Mesenchymal stem cell (in vitro differentiated cells and primary cell): ENCODE measurements at regions not wholly inside any gene's neighbourhood (a gene's known extent, or its start where the extent isn't known, plus 50 kb on each side); places are given as distances from the start of the nearest gene placed in this dataset.
A peak's percentile ranks its signal among the peaks of the same experiment; 100 is the strongest.

Source experiments
- DNase-seq: peaks from one replicate; pipeline ENCODE4 v3.0.0-alpha.2; 2013
- H2AFZ ChIP-seq: one replicate; pipeline ENCODE4 v1.6.1; 2013; ENCODE audit warnings: low read depth, mild to moderate bottlenecking, control low read depth, inconsistent platforms, low read length, moderate library complexity
- H2AK5ac ChIP-seq: 2 replicates; pipeline ENCODE4 v1.6.1; 2013; ENCODE audit warnings: low read length, moderate library complexity, mild to moderate bottlenecking, inconsistent platforms; ENCODE audit not compliant: severe bottlenecking
- H2BK120ac ChIP-seq: one replicate; pipeline ENCODE4 v1.6.1; 2013; ENCODE audit warnings: low read depth, mild to moderate bottlenecking, inconsistent platforms, low read length, moderate library complexity
- H2BK12ac ChIP-seq, 2 experiments: one replicate each; pipeline ENCODE4 v1.6.1; 2013; ENCODE audit warnings: inconsistent platforms in 2 of 2, low read length in 2 of 2, mild to moderate bottlenecking in 2 of 2, moderate library complexity in 2 of 2, control low read depth in 1 of 2
- H2BK15ac ChIP-seq: one replicate; pipeline ENCODE4 v1.6.1; 2013; ENCODE audit warnings: mild to moderate bottlenecking, low read depth, inconsistent platforms; ENCODE audit not compliant: poor library complexity, severe bottlenecking
- H2BK5ac ChIP-seq: 2 replicates; pipeline ENCODE4 v1.6.1; 2013; ENCODE audit warnings: low read depth, mild to moderate bottlenecking, low read length, control low read depth, inconsistent platforms; ENCODE audit not compliant: poor library complexity, severe bottlenecking
- H3K14ac ChIP-seq, 2 experiments: one replicate each; pipeline ENCODE4 v1.6.1; 2013; ENCODE audit warnings: inconsistent platforms in 2 of 2, low read length in 2 of 2, control low read depth in 1 of 2, mild to moderate bottlenecking in 1 of 2, moderate library complexity in 1 of 2
- H3K18ac ChIP-seq, 2 experiments: one replicate each; pipeline ENCODE4 v1.6.1; 2013; ENCODE audit warnings: inconsistent platforms in 2 of 2, low read length in 2 of 2, control low read depth in 1 of 2, low read depth in 1 of 2, mild to moderate bottlenecking in 1 of 2
- H3K23ac ChIP-seq, 2 experiments: one replicate each; pipeline ENCODE4 v1.6.1; 2013; ENCODE audit warnings: inconsistent platforms in 2 of 2, low read length in 2 of 2, mild to moderate bottlenecking in 2 of 2, moderate library complexity in 2 of 2, control low read depth in 1 of 2
- H3K27ac ChIP-seq: 2 replicates; pipeline ENCODE4 v1.5.1; 2013; ENCODE audit warnings: mild to moderate bottlenecking, moderate library complexity, low read length, control low read depth, inconsistent platforms; ENCODE audit not compliant: poor library complexity, severe bottlenecking
- H3K27me3 ChIP-seq, 2 experiments: 2 replicates each; pipeline versions ENCODE4 v1.6.1 to v1.7.0; 2013; ENCODE audit warnings: low read length in 2 of 2, mild to moderate bottlenecking in 2 of 2, moderate library complexity in 2 of 2, control low read depth in 1 of 2, inconsistent platforms in 1 of 2; ENCODE audit not compliant: control insufficient read depth in 1 of 2, insufficient read depth in 1 of 2
- H3K36me3 ChIP-seq, 2 experiments: 2 replicates each; pipeline versions ENCODE4 v1.6.1 to v1.7.0; 2013; ENCODE audit warnings: low read length in 2 of 2, control low read depth in 1 of 2, inconsistent platforms in 1 of 2, low read depth in 1 of 2, mild to moderate bottlenecking in 1 of 2; ENCODE audit not compliant: insufficient read depth in 2 of 2, control insufficient read depth in 1 of 2
- H3K4ac ChIP-seq, 2 experiments: one replicate each; pipeline ENCODE4 v1.6.1; 2013; ENCODE audit warnings: inconsistent platforms in 2 of 2, low read length in 2 of 2, mild to moderate bottlenecking in 2 of 2, moderate library complexity in 2 of 2, control low read depth in 1 of 2, low read depth in 1 of 2
- H3K4me1 ChIP-seq: 2 replicates; pipeline ENCODE4 v1.6.1; 2013; ENCODE audit warnings: low read depth, low read length, control low read depth; ENCODE audit not compliant: control insufficient read depth, insufficient read depth
- H3K4me2 ChIP-seq: 2 replicates; pipeline ENCODE4 v1.6.1; 2013; ENCODE audit warnings: low read length, mild to moderate bottlenecking, inconsistent platforms; ENCODE audit not compliant: poor library complexity, severe bottlenecking
- H3K4me3 ChIP-seq, 2 experiments: 2 replicates each; pipeline versions ENCODE4 v1.5.1 to v1.7.0; 2013; ENCODE audit warnings: low read length in 2 of 2, mild to moderate bottlenecking in 2 of 2, control low read depth in 1 of 2, low read depth in 1 of 2; ENCODE audit not compliant: insufficient read depth in 1 of 2
- H3K79me1 ChIP-seq: replicated peaks from 2 replicates; pipeline ENCODE4 v1.6.1; 2013; ENCODE audit warnings: mild to moderate bottlenecking, control low read depth, low read length, inconsistent platforms; ENCODE audit not compliant: poor library complexity, severe bottlenecking
- H3K9ac ChIP-seq: 2 replicates; pipeline ENCODE4 v1.7.0; 2013; ENCODE audit warnings: mild to moderate bottlenecking, low read length, moderate library complexity
- H3K9me3 ChIP-seq: 2 replicates; pipeline ENCODE4 v1.7.0; 2013; ENCODE audit warnings: mild to moderate bottlenecking, low read length; ENCODE audit not compliant: control insufficient read depth
- H4K8ac ChIP-seq: one replicate; pipeline ENCODE4 v1.6.1; 2013; ENCODE audit warnings: inconsistent platforms, mild to moderate bottlenecking, low read length, moderate library complexity
- H4K91ac ChIP-seq: one replicate; pipeline ENCODE4 v1.6.1; 2013; ENCODE audit warnings: mild to moderate bottlenecking, low read length, inconsistent platforms
- WGBS: methylation state at CpG from one replicate; pipeline ENCODE4 v1.1.7; 2013; ENCODE audit warnings: mixed read lengths; 5-methylcytosine and 5-hydroxymethylcytosine counted together

DNA sequence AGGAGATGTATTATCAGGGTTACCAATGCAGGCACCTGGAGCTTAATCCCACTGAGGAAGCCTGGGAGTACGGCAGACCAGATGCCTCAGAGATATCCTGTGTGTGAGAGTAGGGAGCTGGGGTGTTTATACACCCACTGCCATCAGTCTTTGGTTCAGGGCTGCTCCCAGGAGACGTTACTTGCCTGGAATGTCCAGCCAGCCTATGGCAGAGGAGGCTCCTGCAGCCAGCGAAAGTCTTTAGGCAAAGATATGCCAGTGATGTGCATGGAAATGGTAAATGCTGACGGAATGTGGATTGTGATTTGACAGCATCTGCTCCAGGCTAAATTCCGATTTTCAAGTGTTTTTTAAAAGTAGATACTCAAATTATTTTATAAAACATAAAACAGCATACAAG lies 282.0 kb downstream of the BTBD3 start:
- H3K36me3 ChIP-seq, result no peaks in the 10 kb centered on the region
- no peak overlapping the region for H4K8ac ChIP-seq
- peak overlapping the region in 1 of 2 experiments; percentile 15 for H3K4ac ChIP-seq
- no peaks in the 10 kb centered on the region for H3K9me3 ChIP-seq
- no peak overlapping the region for H2BK5ac ChIP-seq
- H3K14ac ChIP-seq, result no peak overlapping the region
- 70% methylated on average over 4 of the region's 5 CpGs for WGBS
- H4K91ac ChIP-seq, result no peak overlapping the region
- no peak overlapping the region for H3K9ac ChIP-seq
- no peak overlapping the region for H2AFZ ChIP-seq
- H2BK15ac ChIP-seq, result no peak overlapping the region
- H2AK5ac ChIP-seq, result no peak overlapping the region
- H3K4me3 ChIP-seq, result no peak overlapping the region
- no peaks in the 10 kb centered on the region for H3K79me1 ChIP-seq
- no peak overlapping the region for H3K27ac ChIP-seq
- no peak overlapping the region for H2BK120ac ChIP-seq
- no peak overlapping the region for H3K4me2 ChIP-seq
- H3K23ac ChIP-seq, result no peak overlapping the region
- no peak overlapping the region for H2BK12ac ChIP-seq
- H3K18ac ChIP-seq, result no peak overlapping the region
- DNase-seq, result no peak
- H3K4me1 ChIP-seq, result no peaks in the 10 kb centered on the region
- no peaks in the 10 kb centered on the region for H3K27me3 ChIP-seq

DNA sequence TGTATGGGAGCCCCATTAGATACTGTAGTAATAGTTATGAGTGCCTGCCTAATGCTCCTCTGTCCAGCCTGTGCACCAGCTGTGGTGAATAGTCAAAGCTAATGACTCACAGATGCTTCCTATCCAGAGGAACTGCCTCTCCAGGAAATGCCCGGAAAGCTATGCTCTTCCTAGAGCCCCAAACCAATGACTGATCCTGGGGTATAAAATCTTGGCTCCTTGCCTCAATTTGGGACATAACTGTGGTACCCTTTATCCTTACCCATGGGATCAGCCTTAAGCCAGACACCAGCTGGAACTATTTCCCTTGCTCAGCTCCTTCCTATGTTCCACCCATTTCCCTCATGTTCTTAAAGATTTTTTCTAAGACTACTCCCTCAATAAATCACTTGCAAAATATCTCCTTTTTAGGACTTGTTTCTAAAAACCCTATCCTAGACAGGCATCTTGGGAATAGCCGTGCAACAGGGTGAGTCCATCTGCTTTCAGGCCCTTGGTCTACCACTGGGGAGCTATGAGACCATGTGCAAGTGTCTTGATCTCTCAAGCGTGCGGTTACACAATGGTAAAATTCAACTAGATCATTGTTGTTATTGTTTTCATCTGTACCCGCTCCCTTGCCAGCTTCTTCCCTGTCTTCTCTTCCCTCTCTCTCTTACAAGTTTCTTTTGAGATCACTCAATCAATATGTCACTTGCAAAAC lies 283.7 kb downstream of the BTBD3 start:
- Histone ChIP-seq H2BK12ac (no peak overlapping the region), H3K27me3 (no peaks in the 10 kb centered on the region), H4K91ac (no peak overlapping the region), H3K9ac (peak overlapping the region; percentile 50), H3K14ac (no peak overlapping the region), H3K4ac (no peak overlapping the region), H3K79me1 (no peaks in the 10 kb centered on the region), H2AK5ac (no peak overlapping the region), H3K9me3 (no peaks in the 10 kb centered on the region), H2AFZ (no peak overlapping the region), H2BK120ac (no peak overlapping the region), H3K4me3 (no peak overlapping the region), H3K4me2 (no peak overlapping the region), H3K18ac (no peak overlapping the region), H2BK15ac (no peak overlapping the region), H3K4me1 (no peaks in the 10 kb centered on the region), H3K23ac (no peak overlapping the region), H2BK5ac (no peak overlapping the region), H4K8ac (no peak overlapping the region), H3K27ac (no peak overlapping the region), H3K36me3 (no peaks in the 10 kb centered on the region)
- 68% methylated on average over 5 of the region's 5 CpGs for WGBS
- peak; percentile 55 for DNase-seq

DNA sequence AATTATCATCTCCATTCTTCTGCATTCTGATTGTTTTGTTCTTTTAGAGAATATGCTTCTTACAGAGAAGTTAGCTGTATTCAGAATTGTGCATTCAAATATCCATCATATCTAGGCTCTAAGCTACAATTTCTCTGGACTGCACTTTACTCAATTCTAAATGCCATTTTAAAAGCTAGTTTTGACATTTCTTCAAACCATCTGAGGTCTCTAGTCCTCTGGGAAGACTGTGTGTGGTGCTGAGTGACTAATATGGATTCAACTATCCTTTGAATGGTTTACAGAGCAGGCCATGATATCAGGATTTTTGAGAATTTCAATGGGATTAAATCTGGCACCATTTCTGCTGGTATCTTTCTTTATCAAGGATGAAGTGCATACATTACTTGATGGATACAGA lies 285.7 kb downstream of the BTBD3 start:
- H3K4me2 ChIP-seq, result no peak overlapping the region
- no peak overlapping the region for H3K27ac ChIP-seq
- no peak for DNase-seq
- no peaks in the 10 kb centered on the region for H3K36me3 ChIP-seq
- H3K9me3 ChIP-seq, result no peaks in the 10 kb centered on the region
- no peak overlapping the region for H4K8ac ChIP-seq
- no peak overlapping the region for H2BK120ac ChIP-seq
- no peak overlapping the region for H2BK5ac ChIP-seq
- H3K4me1 ChIP-seq, result no peaks in the 10 kb centered on the region
- no peak overlapping the region for H2AK5ac ChIP-seq
- no peak overlapping the region for H4K91ac ChIP-seq
- H3K23ac ChIP-seq, result no peak overlapping the region
- H3K79me1 ChIP-seq, result no peaks in the 10 kb centered on the region
- no peak overlapping the region for H2BK12ac ChIP-seq
- no peak overlapping the region for H2BK15ac ChIP-seq
- H2AFZ ChIP-seq, result no peak overlapping the region
- no peak overlapping the region for H3K4me3 ChIP-seq
- no peak overlapping the region for H3K14ac ChIP-seq
- H3K27me3 ChIP-seq, result no peaks in the 10 kb centered on the region
- no peak overlapping the region for H3K9ac ChIP-seq
- H3K4ac ChIP-seq, result no peak overlapping the region
- no peak overlapping the region for H3K18ac ChIP-seq

DNA sequence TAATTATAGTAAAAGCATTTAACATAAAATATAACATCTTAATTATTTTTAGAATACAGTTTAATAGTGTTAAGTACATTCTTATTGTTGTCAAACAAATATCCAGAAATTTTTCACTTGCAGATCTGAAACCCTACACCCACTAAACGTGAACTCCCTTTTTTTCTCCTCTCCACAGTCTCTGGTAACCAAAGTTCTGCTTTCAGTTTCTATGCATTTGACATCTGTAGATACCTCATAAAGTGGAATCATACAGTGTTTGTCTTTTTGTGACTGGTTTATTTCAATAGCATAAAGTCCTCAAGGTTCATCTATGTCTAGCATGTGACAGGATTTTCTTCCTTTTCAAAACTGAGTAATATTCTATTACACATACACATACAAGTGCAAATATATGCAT lies 286.3 kb downstream of the BTBD3 start:
- no peaks in the 10 kb centered on the region for H3K4me1 ChIP-seq
- no peaks in the 10 kb centered on the region for H3K9me3 ChIP-seq
- H2BK12ac ChIP-seq, result no peak overlapping the region
- no CpG with 5 or more reads among the region's 1 CpG for WGBS
- H4K8ac ChIP-seq, result no peak overlapping the region
- H3K14ac ChIP-seq, result no peak overlapping the region
- no peak overlapping the region for H3K4ac ChIP-seq
- no peak overlapping the region for H4K91ac ChIP-seq
- no peaks in the 10 kb centered on the region for H3K36me3 ChIP-seq
- no peak overlapping the region for H3K23ac ChIP-seq
- H3K18ac ChIP-seq, result no peak overlapping the region
- DNase-seq, result no peak
- no peak overlapping the region for H2BK15ac ChIP-seq
- H3K79me1 ChIP-seq, result no peaks in the 10 kb centered on the region
- no peak overlapping the region for H2AK5ac ChIP-seq
- H3K4me3 ChIP-seq, result no peak overlapping the region
- no peak overlapping the region for H2BK120ac ChIP-seq
- H3K27ac ChIP-seq, result no peak overlapping the region
- H3K9ac ChIP-seq, result no peak overlapping the region
- H2BK5ac ChIP-seq, result no peak overlapping the region
- no peak overlapping the region for H3K4me2 ChIP-seq
- H3K27me3 ChIP-seq, result no peaks in the 10 kb centered on the region
- H2AFZ ChIP-seq, result no peak overlapping the region
